OCI-LY3 (cell line): ENCODE measurements at regions not wholly inside any gene's neighbourhood (a gene's known extent, or its start where the extent isn't known, plus 50 kb on each side); places are given as distances from the start of the nearest gene placed in this dataset.

Source experiments
- H2AFZ ChIP-seq: fragments of 200-600, 300-600 bp; shearing (Covaris generic); 2 replicates; pipeline ENCODE4 v1.6.0; 2014; ENCODE audit warnings: antibody characterized with exemption, low read depth, low read length
- H3K27ac ChIP-seq: fragments of 200-600, 300-600 bp; sonication (generic); 2 replicates; pipeline ENCODE4 v1.5.1; 2014; ENCODE audit warnings: mild to moderate bottlenecking, low read length, moderate library complexity, mixed read lengths
- H3K27me3 ChIP-seq: fragments of 200-600, 300-600 bp; sonication (generic); 2 replicates; pipeline ENCODE4 v1.6.1; 2014; ENCODE audit warnings: low read depth, low read length, mixed read lengths
- H3K36me3 ChIP-seq: fragments of 200-600, 300-600 bp; sonication (generic); replicated peaks from 2 replicates; pipeline ENCODE3; 2014; ENCODE audit warnings: low read depth, low read length, mixed read lengths
- H3K4me1 ChIP-seq: fragments of 300-600, 200-600 bp; sonication (generic); 2 replicates; pipeline ENCODE4 v1.6.1; 2014; ENCODE audit warnings: low read length, mixed read lengths
- H3K4me2 ChIP-seq: fragments of 200-600, 300-600 bp; sonication (generic); 2 replicates; pipeline ENCODE4 v1.6.1; 2014; ENCODE audit warnings: low read length, mixed read lengths
- H3K4me3 ChIP-seq: fragments of 300-600, 200-600 bp; sonication (generic); 2 replicates; pipeline ENCODE4 v1.5.1; 2014; ENCODE audit warnings: antibody characterized with exemption, mild to moderate bottlenecking, low read length, moderate library complexity
- H3K79me2 ChIP-seq: fragments of 300-600, 200-600 bp; shearing (Covaris generic); 2 replicates; pipeline ENCODE4 v1.6.1; 2014; ENCODE audit warnings: mild to moderate bottlenecking, low read length, mixed read lengths
- H3K9ac ChIP-seq: fragments of 300-600, 200-600 bp; shearing (Covaris generic); 2 replicates; pipeline ENCODE4 v1.6.0; 2014; ENCODE audit warnings: mild to moderate bottlenecking, low read length, moderate library complexity
- H3K9me3 ChIP-seq: fragments of 200-600, 300-600 bp; shearing (Covaris generic); 2 replicates; pipeline ENCODE4 v1.6.1; 2014; ENCODE audit warnings: low read length, mixed read lengths; ENCODE audit not compliant: insufficient read depth
- H4K20me1 ChIP-seq: fragments of 200-600, 300-600 bp; sonication (generic); 2 replicates; pipeline ENCODE4 v1.6.1; 2016; ENCODE audit warnings: low read length, mixed read lengths; ENCODE audit not compliant: insufficient read depth
- CTCF ChIP-seq: fragments of 200-600, 300-600 bp; sonication (generic); IDR thresholded peaks from 2 replicates; pipeline ENCODE4 v1.5.1; 2014; ENCODE audit warnings: antibody characterized with exemption, low read length, low read depth
- EZH2phosphoT487 ChIP-seq: fragments of 200-600 bp; shearing (Covaris generic); IDR thresholded peaks from 2 replicates; pipeline ENCODE4 v1.6.1; 2018; ENCODE audit warnings: antibody characterized with exemption, mixed run types, low read depth

GRCh38 chr12:107469011-107469410 is 216.6 kb upstream of the PWP1 start:
- no peak overlapping the region for H3K4me2 ChIP-seq

DNA sequence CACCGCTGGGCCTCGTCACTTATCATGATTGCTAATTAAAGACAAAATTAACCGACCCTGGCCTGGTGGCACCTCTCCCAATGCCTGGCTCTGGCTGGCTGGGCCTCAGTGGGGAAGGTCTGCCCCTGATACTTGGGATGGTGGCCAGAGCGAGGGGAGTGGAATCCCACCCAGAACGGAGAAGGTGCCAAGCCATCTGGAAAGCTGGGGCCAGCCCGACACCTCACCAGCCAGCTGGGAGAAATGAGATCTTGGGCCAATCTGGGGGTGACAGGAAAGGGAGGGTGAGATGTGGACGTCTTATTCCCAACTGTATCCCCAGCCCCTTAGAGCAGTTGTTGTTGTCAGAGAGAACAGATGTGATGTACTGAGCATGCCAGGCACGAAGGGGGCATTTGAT is 215.0 kb upstream of the PWP1 start:
- Histone ChIP-seq H3K27me3 (peaks cover 19% of the 10 kb centered on the region), H3K4me1 (no peaks in the 10 kb centered on the region), H3K4me2 (no peak overlapping the region), H3K9ac (no peak overlapping the region), H4K20me1 (no peaks in the 10 kb centered on the region), H3K36me3 (no peaks in the 10 kb centered on the region), H3K9me3 (no peaks in the 10 kb centered on the region), H2AFZ (no peak overlapping the region), H3K27ac (no peak overlapping the region), H3K79me2 (no peaks in the 10 kb centered on the region), H3K4me3 (no peak overlapping the region)
- TF ChIP-seq EZH2phosphoT487 (no peak), CTCF (no peak)

More at GRCh38 chr12:107469011-107469410, 216.6 kb upstream of the PWP1 start:
- no peak for TF ChIP-seq EZH2phosphoT487
- TF ChIP-seq CTCF = no peak
- no peaks in the 10 kb centered on the region for H3K79me2 ChIP-seq
- H3K9me3 ChIP-seq = no peaks in the 10 kb centered on the region
- no peak overlapping the region for H3K27ac ChIP-seq
- no peaks in the 10 kb centered on the region for H4K20me1 ChIP-seq
- no peak overlapping the region for H3K9ac ChIP-seq
- H3K36me3 ChIP-seq = no peaks in the 10 kb centered on the region
- no peak overlapping the region for H3K4me3 ChIP-seq
- no peak overlapping the region for H2AFZ ChIP-seq
- no peaks in the 10 kb centered on the region for H3K4me1 ChIP-seq
- 0 out of 2 replicates have a peak, but pooled peaks cover 5% of the 10 kb centered on the region for H3K27me3 ChIP-seq

DNA sequence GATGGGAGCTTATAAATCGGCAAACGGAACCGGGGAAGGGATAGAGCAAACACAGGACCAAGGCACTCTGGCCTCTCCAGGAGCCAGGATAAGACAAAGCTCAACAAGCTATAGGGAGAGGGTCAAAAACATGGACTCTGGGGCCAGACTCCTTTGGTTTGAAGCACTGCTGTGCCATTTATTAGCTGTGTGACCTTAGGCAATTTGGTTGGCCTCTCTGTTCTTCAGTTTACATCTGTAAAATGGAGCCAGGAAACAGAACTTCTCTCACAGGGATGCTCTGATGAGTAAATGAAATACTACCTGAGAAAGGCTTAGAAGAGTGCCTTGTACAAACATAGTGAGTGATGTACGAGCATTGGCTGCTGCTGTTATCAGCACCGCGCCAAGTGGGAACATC is 213.3 kb upstream of the PWP1 start:
- H2AFZ ChIP-seq = no peak overlapping the region
- H3K9ac ChIP-seq = no peak overlapping the region
- no peak overlapping the region for H3K27ac ChIP-seq
- H3K4me1 ChIP-seq = no peaks in the 10 kb centered on the region
- no peaks in the 10 kb centered on the region for H3K36me3 ChIP-seq
- H3K4me3 ChIP-seq = no peak overlapping the region
- no peaks in the 10 kb centered on the region for H3K79me2 ChIP-seq
- H4K20me1 ChIP-seq = no peaks in the 10 kb centered on the region
- H3K9me3 ChIP-seq = no peaks in the 10 kb centered on the region
- no peak overlapping the region for H3K4me2 ChIP-seq
- peaks cover 33% of the 10 kb centered on the region for H3K27me3 ChIP-seq
- TF ChIP-seq EZH2phosphoT487 = no peak

GRCh38 chr12:107474099-107474498 is 211.5 kb upstream of the PWP1 start:
- no peaks in the 10 kb centered on the region for H3K4me1 ChIP-seq
- no peak overlapping the region for H3K4me3 ChIP-seq
- no peaks in the 10 kb centered on the region for H3K36me3 ChIP-seq
- no peaks in the 10 kb centered on the region for H3K9me3 ChIP-seq
- H3K4me2 ChIP-seq = no peak overlapping the region
- no peaks in the 10 kb centered on the region for H4K20me1 ChIP-seq
- H2AFZ ChIP-seq = no peak overlapping the region
- TF ChIP-seq EZH2phosphoT487 = no peak
- TF ChIP-seq CTCF = no peak
- peaks cover 39% of the 10 kb centered on the region for H3K27me3 ChIP-seq
- H3K79me2 ChIP-seq = no peaks in the 10 kb centered on the region
- H3K27ac ChIP-seq = no peak overlapping the region
- H3K9ac ChIP-seq = no peak overlapping the region
